KBM-7 (cell line): ENCODE measurements at regions not wholly inside any gene's neighbourhood (a gene's known extent, or its start where the extent isn't known, plus 50 kb on each side); places are given as distances from the start of the nearest gene placed in this dataset.
"Not testable (repeated sequence)": the region's sequence is repeated elsewhere in the genome, so short reads cannot be mapped to it uniquely, and the experiment has no call there.

ENCODE experiments used
- DNase-seq: peaks from one replicate; pipeline ENCODE4 v3.0.0-alpha.2; 2015
- in situ Hi-C: fragments of 300-500 bp; cut with MboI; formaldehyde crosslinking; loops from 2 replicates; pipeline ENCODE4 v1.14.3; 2020; ENCODE audit warnings: low sequenced_read_pairs, low pct_unique_long_range_greater_than_20kb, mixed read lengths

GRCh38 chr3:145188079-145188770 is 972.8 kb downstream of the PLOD2 start:
- DNase-seq = no peak
- in situ Hi-C loops = no loop called here

- in situ Hi-C loops = no loop called here
- no peak for DNase-seq
Observed at GRCh38 chr3:145190138-145190537, 970.8 kb downstream of the PLOD2 start.

GRCh38 chr3:145190761-145191160 is 970.2 kb downstream of the PLOD2 start:
- no peak for DNase-seq
- in situ Hi-C loops = no loop called here

DNA sequence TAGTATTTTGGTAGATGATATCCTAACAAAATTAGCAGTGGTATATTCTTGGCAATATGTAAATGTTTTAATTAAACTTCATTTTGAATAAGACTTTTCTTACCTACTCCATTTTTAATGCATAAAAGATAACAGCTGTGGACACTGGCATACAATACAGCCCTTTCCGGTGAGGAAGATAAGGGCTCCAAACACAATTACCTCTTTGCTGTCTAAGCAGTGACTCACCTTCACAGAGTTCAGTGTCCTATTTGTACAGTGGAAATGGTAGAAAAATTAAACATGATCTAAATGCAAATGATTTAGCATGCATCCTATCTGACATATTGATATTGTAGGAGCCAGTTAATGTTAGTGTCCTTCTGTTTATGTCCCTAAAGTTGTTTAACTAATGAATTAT is 969.4 kb downstream of the PLOD2 start:
- no peak for DNase-seq
- in situ Hi-C loops = no loop called here

DNA sequence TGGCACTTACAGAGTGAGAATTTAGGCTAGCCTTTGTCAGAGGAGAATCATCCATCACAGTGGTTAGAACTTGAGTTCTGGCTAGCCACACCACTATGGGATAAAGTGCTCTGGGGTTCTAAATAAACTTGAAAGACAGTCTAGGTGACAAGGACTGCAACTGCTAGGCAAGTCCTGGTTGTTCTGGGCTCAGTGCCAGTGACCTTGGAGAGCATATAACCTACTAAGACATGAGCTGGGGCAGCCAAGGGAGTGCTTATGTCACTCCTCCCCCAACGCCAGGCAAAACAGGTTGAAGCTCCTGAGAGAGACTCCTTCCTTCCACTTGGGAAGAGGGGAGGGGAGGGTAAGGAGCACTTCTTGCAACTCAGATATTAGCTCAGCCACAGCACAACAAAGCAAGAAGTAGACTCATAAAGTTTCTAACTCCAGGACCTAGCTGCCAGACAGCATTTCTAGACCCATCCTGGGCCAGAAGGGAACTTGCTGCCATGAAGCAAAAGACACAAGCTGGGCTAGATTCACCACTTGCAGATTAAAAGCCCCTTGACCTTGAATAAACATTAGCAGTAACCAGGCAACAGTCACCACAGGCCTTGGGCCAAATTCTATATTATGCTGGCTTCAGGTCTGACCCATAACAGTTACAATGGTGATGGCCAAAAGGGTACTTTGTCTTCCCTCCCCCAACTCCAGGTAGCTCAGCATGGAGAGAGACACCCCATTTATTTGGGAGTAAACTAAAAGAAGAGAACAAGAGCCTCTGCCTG is 963.7 kb downstream of the PLOD2 start:
- DNase-seq = no peak
- in situ Hi-C loops = no loop called here

DNA sequence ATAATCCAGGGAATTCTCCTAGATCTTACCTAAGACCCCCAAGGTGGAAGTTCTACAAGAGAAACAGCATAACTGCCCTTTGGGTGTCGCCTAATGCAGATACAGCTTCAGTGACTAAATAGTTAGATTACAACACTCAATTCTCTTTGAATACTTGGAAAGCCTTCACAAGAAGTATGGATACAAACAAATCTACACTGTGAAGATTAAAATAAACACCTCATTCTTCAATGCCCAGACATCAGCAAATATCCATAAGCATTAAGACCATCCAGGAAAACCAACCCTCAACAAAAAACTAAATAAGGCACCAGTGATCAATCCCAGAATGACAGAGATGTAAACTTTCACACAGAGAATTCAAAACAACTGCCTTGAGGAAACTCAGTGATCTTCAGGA is 963.2 kb downstream of the PLOD2 start:
- DNase-seq = no peak
- in situ Hi-C loops = no loop called here

DNA sequence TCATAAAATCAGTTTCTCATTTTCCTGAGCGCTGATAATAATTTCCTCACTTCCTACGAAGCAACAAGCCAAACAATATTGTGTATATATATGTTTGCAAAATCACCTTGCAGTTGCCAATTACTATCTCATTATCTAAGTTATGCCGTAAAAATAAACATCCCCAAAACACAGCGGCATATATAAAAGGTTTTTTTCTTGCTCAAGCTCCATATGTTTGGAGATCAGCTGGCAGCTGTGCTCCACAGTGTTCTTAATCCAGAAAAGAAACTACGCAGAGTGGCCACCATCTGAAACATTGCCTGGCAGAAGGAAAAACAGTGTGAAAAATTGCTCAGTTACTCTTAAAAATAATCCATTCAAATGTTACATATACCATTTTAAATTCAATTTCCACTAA is 951.4 kb downstream of the PLOD2 start:
- in situ Hi-C loops = no loop called here
- DNase-seq = no peak

DNA sequence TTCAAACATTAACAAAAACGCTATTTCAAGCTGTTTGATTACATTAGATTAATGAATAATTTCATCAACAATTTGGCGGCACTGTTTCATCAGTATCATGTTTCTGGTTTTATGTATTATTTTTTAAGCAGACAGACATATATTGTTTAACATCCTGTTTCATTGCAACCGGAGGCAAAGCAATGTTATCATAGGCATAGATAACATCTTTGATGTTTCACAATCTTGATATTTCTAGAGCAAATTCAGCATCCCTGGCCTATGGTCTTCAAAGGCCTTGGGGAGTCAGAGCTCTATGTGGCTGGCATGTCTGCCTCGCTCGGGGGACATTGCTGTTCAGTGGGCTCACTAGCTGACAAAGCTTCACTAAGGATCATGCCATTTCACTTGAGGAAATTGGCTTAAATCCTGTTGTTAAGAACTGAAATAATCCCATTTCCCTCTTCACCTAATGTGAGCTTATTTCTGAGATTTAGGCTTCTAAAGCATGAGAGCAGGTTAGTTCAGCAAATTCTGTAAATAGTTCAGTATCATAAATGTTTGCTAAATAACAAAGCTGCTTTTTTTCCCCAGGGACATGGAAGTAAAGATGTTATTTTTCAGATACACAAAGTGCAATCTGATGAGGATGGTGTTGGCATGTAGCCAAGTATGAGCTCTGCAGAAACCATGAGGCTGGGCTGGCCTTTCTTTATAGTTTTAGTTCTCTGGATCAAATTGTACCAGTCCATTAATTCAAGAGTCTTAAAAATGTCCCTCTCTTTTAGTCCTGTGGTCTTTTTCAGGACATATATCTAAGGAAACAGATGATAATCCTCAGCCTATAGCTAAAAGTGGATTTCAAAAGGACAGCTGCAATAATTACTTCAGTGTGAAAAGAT is 941.4 kb downstream of the PLOD2 start:
- in situ Hi-C loops = no loop called here
- DNase-seq = no peak

DNA sequence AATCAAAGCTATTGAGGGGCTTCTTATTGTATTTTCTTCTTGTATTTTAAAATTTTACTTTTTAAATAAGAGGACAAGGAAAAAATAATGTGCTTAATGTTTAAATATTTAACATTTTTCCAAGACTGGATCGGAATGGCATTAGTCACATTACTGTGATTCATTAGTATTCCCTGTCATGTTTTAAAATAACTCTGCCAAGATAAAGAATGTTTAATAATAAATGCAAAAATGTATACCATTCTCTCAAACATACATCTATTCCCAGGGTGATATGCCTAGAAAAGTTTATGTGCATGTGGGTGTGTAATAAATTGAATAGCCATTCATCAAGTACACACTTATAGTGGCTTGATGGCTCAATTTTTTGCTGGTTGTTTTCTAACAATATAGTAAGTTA is 936.1 kb downstream of the PLOD2 start:
- no peak for DNase-seq
- in situ Hi-C loops = no loop called here

- DNase-seq = no peak
- in situ Hi-C loops = no loop called here
Observed at GRCh38 chr3:145243875-145244274, 917.1 kb downstream of the PLOD2 start.

DNA sequence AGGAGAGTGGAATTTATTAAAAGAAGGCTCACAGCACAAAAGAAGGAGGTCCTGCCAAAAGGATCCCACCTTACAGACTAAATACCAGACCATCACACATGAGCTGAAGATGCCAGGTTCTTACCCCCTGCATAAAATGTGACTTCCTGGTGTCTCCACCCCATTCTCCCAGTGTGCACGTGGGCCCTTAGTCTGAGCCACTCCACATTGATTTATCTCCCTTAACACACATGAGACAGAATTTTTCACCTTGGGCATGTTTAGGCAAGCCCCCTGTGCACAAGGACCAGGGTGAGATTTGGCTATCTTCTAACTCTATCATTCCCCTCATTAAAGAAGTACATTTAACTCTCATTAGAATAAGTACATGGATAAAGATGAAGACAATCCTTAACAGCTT is 916.7 kb downstream of the PLOD2 start:
- in situ Hi-C loops = no loop called here
- DNase-seq = no peak

DNA sequence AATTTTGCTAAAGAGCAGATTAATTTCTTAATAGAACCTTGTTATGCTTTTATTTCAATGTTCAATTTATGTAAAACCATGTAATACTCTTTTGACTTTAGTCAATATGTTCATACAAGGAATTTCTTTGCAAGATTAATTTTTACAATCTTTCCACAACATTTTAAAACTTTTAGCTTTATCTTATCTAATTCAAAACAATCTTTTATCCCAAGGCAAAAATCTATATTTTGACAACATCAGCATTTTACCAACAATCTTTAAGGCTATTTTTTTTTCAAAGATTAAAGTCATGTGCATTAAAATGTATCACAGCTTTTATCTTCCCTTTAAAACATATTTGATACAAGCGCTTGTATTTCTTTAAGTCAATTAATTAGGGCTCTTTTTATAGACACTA is 914.7 kb downstream of the PLOD2 start:
- DNase-seq = no peak
- in situ Hi-C loops = no loop called here

- in situ Hi-C loops = no loop called here
- DNase-seq = no peak
Observed at GRCh38 chr3:145248928-145249327, 912.1 kb downstream of the PLOD2 start.

DNA sequence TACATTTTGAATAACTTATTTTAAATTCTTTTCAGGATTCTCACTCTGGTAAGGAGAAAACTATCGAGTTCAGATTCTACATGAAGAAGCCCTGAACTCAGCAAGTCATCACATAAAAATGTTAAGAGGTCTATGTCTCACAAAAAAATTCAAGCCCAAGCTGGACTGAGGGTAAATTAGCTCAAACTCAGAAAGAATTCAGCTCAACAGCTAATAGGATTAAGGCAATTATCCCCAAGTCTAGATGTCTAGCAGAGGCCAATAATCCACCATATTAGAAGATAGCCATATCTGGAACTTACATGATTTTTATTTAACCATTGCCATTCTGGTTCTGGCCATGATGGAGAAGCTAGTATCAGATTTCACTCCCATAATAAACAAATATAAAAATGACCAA is 909.7 kb downstream of the PLOD2 start:
- no peak for DNase-seq
- in situ Hi-C loops = no loop called here

GRCh38 chr3:145257967-145258366 is 903.0 kb downstream of the PLOD2 start:
- DNase-seq, in situ Hi-C loops: not testable (repeated sequence)

DNA sequence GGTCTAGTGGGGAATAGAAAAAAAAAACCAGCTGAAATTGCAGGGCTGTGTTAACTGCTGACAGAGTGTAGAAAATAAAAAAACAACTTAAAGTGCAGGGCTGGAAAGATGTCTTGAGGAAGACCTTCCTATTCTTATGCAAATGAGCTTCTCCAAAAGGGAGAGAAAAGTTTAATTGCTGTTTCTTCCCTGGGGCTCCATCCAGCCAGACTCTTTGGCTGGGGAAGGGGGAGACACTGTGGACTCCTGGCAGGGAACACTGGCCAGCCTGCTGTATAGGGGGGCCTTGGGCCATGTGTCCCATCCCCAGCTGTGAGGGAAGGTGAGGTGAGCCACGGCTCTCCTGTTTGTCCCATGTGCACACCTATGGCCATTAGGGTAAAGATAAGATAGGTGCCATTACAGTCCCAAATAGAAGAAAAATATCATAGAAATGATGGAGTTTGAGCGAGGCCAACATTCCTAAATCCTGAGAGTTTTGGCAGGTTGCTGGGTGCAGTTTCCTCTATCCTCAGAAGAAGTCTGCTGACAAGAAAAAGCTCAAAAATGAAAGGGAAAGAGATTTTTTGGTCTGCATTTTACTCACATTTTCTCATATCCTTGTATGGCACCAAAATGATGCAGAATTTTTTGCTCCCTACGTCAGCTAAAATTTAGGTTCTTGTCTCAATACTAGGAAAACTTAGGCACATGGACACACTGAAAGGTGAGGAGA is 901.7 kb downstream of the PLOD2 start:
- DNase-seq = no peak
- in situ Hi-C loops = no loop called here

DNA sequence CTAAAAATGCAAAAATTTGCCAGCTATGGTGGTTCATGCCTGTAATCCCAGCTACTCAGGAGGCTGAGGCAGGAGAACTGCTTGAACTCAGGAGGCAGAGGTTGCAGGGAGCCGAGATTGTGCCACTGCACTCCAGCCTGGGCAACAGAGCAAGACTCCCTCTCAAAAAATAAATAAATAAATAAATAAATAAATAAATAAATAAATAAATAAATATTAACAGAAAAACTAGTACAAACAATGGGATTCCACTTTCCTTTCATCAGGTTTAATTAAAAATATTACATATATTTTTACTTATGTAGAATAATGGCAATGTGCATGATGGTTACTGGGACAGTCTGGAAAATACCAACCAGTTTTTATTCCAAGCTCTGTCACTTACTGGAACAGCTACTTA is 897.5 kb downstream of the PLOD2 start:
- in situ Hi-C loops, DNase-seq: not testable (repeated sequence)

DNA sequence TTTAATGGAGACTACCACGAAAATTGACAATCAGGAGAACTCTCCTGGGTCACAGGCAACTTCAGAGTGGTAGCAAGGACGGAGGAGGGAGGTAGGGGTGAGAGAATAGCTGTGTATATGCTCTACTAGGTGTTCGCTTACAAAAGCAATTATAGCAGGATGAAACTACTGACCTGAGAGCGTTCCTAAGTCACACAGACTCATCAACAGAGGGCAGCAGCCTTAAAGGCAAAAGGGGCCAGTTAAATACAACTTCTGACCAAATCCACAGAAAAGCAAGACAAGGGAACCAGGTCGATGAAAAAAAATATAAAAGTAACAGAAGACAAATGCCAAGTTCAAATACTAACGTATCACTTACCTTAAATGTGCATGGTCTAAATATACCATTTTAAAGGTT is 894.6 kb downstream of the PLOD2 start:
- in situ Hi-C loops = no loop called here
- DNase-seq = no peak

GRCh38 chr3:145269106-145269505 is 891.9 kb downstream of the PLOD2 start:
- no peak for DNase-seq
- in situ Hi-C loops = no loop called here
